ENCODE measurements at regions not wholly inside any gene's neighbourhood (a gene's known extent, or its start where the extent isn't known, plus 50 kb on each side); places are given as distances from the start of the nearest gene placed in this dataset.

GRCh38 chr7:41792120-41792519, 89.2 kb upstream of the INHBA start:
- TF ChIP-seq CTCF (IDR thresholded peaks at IDR 0.05; ENCODE audit: unreplicated experiment) = no peak
- H3K4me3 Mint-ChIP-seq (ENCODE audit: unreplicated experiment) = no peak overlapping the region
- no peaks in the 10 kb centered on the region for H3K36me3 Mint-ChIP-seq (ENCODE audit: low read depth, unreplicated experiment)
- no peak for DNase-seq (ENCODE audit: low spot score)
- H3K9me3 Mint-ChIP-seq (ENCODE audit: unreplicated experiment) = no peaks in the 10 kb centered on the region
- no peaks in the 10 kb centered on the region for H3K4me1 Mint-ChIP-seq (ENCODE audit: unreplicated experiment)
- peaks cover 3% of the 10 kb centered on the region for H3K27me3 Mint-ChIP-seq (ENCODE audit: unreplicated experiment)
- no peak overlapping the region for H3K27ac Mint-ChIP-seq (ENCODE audit: unreplicated experiment)

GRCh38 chr7:41788556-41788955, 85.7 kb upstream of the INHBA start:
- DNase-seq (ENCODE audit: low spot score) = no peak
- H3K4me1 Mint-ChIP-seq (ENCODE audit: unreplicated experiment) = no peaks in the 10 kb centered on the region
- peaks cover 1% of the 10 kb centered on the region for H3K27me3 Mint-ChIP-seq (ENCODE audit: unreplicated experiment)
- no peaks in the 10 kb centered on the region for H3K9me3 Mint-ChIP-seq (ENCODE audit: unreplicated experiment)
- H3K36me3 Mint-ChIP-seq (ENCODE audit: low read depth, unreplicated experiment) = no peaks in the 10 kb centered on the region
- H3K27ac Mint-ChIP-seq (ENCODE audit: unreplicated experiment) = no peak overlapping the region
- no peak overlapping the region for H3K4me3 Mint-ChIP-seq (ENCODE audit: unreplicated experiment)
- no peak for TF ChIP-seq CTCF (IDR thresholded peaks at IDR 0.05; ENCODE audit: unreplicated experiment)

GRCh38 chr7:41787651-41788350, 84.9 kb upstream of the INHBA start:
- Mint-ChIP-seq H3K27ac (ENCODE audit: unreplicated experiment) (no peak overlapping the region), H3K27me3 (ENCODE audit: unreplicated experiment) (peaks cover 1% of the 10 kb centered on the region), H3K36me3 (ENCODE audit: low read depth, unreplicated experiment) (no peaks in the 10 kb centered on the region), H3K9me3 (ENCODE audit: unreplicated experiment) (no peaks in the 10 kb centered on the region), H3K4me1 (ENCODE audit: unreplicated experiment) (no peaks in the 10 kb centered on the region), H3K4me3 (ENCODE audit: unreplicated experiment) (no peak overlapping the region)
- no peak for TF ChIP-seq CTCF (IDR thresholded peaks at IDR 0.05; ENCODE audit: unreplicated experiment)
- DNase-seq (ENCODE audit: low spot score) = no peak

- no peaks in the 10 kb centered on the region for H3K9me3 Mint-ChIP-seq (ENCODE audit: unreplicated experiment)
- no peak for TF ChIP-seq CTCF (IDR thresholded peaks at IDR 0.05; ENCODE audit: unreplicated experiment)
- no peaks in the 10 kb centered on the region for H3K36me3 Mint-ChIP-seq (ENCODE audit: low read depth, unreplicated experiment)
- H3K4me3 Mint-ChIP-seq (ENCODE audit: unreplicated experiment) = no peak overlapping the region
- DNase-seq (ENCODE audit: low spot score) = no peak
- no peaks in the 10 kb centered on the region for H3K4me1 Mint-ChIP-seq (ENCODE audit: unreplicated experiment)
- peaks cover 1% of the 10 kb centered on the region for H3K27me3 Mint-ChIP-seq (ENCODE audit: unreplicated experiment)
- no peak overlapping the region for H3K27ac Mint-ChIP-seq (ENCODE audit: unreplicated experiment)
These were observed 84.1 kb upstream of the INHBA start for GRCh38 chr7:41786944-41787343.

GRCh38 chr7:41786404-41786803, 83.5 kb upstream of the INHBA start:
- TF ChIP-seq CTCF (IDR thresholded peaks at IDR 0.05; ENCODE audit: unreplicated experiment) = no peak
- Mint-ChIP-seq H3K36me3 (ENCODE audit: low read depth, unreplicated experiment) (no peaks in the 10 kb centered on the region), H3K27me3 (ENCODE audit: unreplicated experiment) (peaks cover 1% of the 10 kb centered on the region), H3K27ac (ENCODE audit: unreplicated experiment) (no peak overlapping the region), H3K9me3 (ENCODE audit: unreplicated experiment) (no peaks in the 10 kb centered on the region), H3K4me1 (ENCODE audit: unreplicated experiment) (no peaks in the 10 kb centered on the region), H3K4me3 (ENCODE audit: unreplicated experiment) (no peak overlapping the region)
- no peak for DNase-seq (ENCODE audit: low spot score)

All from endothelial cell (in vitro differentiated cells).